HG03439 (cell line): ENCODE measurements at regions not wholly inside any gene's neighbourhood (a gene's known extent, or its start where the extent isn't known, plus 50 kb on each side); places are given as distances from the start of the nearest gene placed in this dataset.
"Not testable (repeated sequence)": the region's sequence is repeated elsewhere in the genome, so short reads cannot be mapped to it uniquely, and the experiment has no call there.

ENCODE experiments used
- ATAC-seq: cut with Tn5 transposase; IDR thresholded peaks from one replicate; pipeline ENCODE4 v1.9.1; 2021; ENCODE audit warnings: mild to moderate bottlenecking, moderate library complexity; ENCODE audit not compliant: unreplicated experiment

GRCh38 chr9:30010691-30011090, 2373.8 kb upstream of the ACO1 start:
- no peak for ATAC-seq

GRCh38 chr9:30012622-30013021, 2371.8 kb upstream of the ACO1 start:
- ATAC-seq = no peak

DNA sequence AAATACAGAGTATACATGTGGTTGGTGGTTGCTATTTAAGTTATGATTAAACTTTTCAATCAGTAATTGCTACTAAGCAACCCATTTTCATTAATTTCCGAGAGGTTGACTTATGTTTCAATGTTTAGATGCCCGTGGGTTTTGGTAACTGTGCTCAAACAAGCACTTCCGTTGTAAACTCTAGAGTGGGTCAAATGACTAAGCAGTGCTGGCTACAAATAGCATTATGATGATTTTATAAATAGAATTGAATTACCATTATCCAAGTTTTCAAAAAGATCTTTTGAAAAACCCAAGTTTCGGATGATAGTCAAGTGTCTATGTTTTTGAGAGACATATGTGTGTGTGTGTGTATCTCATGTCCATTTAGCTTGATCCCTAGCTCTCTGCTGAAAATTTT, 2369.4 kb upstream of the ACO1 start:
- no peak for ATAC-seq

DNA sequence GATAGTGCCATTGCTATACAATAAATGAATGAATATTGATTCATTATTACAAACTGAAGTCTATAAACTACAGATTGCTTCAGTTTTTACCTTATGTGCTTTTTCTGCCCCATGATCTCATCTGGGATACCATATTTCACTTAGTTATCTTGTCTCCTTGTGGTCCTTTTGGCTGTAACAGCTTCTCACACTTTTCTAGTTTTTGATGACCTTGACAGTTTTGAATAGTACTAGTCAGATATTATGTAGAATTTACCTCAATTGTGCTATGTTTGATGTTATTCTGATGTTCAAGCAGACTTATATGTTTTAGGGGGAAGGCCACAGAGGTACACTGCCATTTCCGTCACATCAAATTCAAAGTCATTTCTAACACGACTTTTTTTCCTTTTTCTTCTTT, 2364.3 kb upstream of the ACO1 start:
- ATAC-seq = no peak

DNA sequence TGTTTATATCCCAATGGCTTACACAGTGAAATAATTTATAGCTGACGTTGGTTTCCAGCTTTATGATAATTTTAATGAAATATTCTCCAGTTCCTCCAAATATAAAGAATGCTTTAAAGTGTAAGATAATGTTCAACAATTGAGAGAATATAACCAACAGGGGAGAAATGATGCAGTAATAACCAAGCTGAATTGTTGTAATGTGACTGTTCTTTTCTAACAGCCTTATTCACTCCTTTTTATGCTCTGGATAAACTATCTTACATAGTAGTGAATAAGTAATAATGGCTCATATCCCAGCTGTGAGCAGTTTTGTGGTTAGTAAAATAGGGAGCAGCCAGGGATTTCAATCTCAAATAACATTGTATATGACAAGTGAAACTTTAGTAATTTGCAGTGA, 2348.7 kb upstream of the ACO1 start:
- no peak for ATAC-seq

GRCh38 chr9:30036558-30036957, 2347.9 kb upstream of the ACO1 start:
- ATAC-seq = no peak

- no peak for ATAC-seq
These were observed 2344.7 kb upstream of the ACO1 start for GRCh38 chr9:30039712-30040111.

DNA sequence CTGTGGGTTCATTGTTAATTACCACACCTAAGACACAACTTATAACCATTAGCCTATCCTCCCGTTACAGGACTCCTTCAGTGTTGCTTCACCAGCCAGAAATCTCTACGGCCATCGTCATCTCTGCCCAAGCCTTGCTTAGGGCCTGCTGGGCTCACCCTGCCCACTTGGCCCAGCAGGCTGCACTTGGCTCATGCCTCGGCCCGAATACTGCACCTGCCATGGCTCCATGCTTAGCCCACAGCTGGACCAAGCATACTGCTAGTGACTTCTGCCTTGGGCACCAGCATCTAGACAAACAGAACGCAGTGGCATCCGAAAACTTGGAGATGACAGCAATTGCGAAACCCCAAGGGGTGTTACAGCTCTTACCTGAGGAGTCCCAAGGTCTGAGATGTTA, 2336.0 kb upstream of the ACO1 start:
- ATAC-seq = no peak

GRCh38 chr9:30058463-30058862, 2326.0 kb upstream of the ACO1 start:
- ATAC-seq = no peak

- ATAC-seq = no peak
These were observed 2323.5 kb upstream of the ACO1 start for GRCh38 chr9:30060976-30061375.

- ATAC-seq = no peak
These were observed 2318.6 kb upstream of the ACO1 start for GRCh38 chr9:30065888-30066287.

- ATAC-seq = not testable (repeated sequence)
These were observed 2315.2 kb upstream of the ACO1 start for GRCh38 chr9:30069236-30069635.

DNA sequence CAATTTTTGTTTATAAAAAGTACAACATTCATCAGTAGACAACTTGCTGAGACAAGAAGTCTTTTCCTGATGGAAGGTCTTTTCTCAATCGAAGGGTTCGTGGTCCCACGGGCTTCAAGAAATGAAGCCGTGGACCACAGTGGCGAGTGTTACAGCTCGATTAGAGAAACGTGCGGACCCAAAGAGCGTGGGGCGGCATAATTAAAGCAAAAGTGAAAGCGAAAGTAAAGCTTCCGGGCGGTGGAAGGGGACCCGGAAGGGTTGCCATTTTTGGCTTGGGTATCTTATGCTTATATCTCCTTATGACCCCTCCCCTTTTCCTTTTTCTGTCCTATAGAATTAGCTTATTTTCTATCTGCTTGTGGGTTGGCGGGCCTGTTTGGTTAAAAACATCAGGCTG, 2309.4 kb upstream of the ACO1 start:
- no peak for ATAC-seq

DNA sequence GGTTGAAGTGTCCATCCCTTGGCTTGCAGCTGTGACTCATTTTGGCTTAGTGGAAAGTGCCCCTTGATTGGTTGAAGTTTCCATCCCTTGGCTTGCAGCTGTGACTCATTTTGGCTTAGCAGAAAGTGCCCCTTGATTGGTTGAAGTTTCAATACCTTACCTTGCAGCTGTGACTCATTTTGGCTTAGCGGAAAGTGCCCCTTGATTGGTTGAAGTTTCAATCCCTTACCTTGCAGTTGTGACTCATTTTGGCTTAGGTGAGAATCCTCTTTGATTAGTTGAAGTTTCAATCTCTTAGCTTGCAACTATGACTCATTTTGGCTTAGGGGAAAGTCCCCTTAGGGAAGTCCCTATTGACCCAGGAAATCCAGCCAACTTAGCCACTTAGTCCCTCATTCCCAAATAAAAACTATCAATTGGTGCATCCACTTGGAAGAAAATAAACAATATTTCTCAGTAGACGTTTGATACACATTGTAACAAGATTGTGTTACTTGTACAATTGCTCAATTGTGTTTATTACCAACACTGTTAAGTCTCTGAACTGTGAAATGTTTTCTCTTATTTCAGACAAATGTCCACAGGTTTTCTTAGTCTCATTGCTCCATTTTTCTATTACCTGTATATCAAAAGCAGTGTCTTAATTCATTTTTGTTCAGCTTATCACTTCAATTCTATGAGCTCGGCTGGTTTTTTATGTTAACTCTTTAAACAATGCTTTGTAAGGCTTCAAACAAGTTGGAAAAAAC, 2308.8 kb upstream of the ACO1 start:
- ATAC-seq = peak; percentile 91

DNA sequence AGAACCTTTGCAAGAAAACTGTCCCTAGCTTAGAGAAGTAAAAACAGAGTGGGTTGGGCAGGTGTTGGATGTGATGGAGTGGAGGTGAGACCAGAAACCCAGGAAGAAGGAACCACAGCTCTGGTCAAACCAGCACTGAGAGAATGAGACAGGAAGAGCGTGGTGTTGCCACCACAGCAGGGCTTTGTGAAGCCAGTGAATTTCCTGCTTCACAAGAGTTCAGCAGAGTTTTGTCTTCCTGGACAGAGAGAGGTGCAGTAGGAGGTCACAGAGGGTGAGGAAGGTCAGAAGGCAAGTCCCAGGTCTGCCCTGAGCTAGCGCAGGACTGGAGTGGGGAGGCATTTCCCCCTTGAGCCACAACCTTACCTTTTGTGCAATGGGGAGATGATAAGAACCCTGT, 2306.2 kb upstream of the ACO1 start:
- no peak for ATAC-seq

- no peak for ATAC-seq
These were observed 2295.0 kb upstream of the ACO1 start for GRCh38 chr9:30089428-30089827.

- ATAC-seq = no peak
These were observed 2280.6 kb upstream of the ACO1 start for GRCh38 chr9:30103647-30104394.

- not testable (repeated sequence) for ATAC-seq
These were observed 2277.3 kb upstream of the ACO1 start for GRCh38 chr9:30107134-30107533.

DNA sequence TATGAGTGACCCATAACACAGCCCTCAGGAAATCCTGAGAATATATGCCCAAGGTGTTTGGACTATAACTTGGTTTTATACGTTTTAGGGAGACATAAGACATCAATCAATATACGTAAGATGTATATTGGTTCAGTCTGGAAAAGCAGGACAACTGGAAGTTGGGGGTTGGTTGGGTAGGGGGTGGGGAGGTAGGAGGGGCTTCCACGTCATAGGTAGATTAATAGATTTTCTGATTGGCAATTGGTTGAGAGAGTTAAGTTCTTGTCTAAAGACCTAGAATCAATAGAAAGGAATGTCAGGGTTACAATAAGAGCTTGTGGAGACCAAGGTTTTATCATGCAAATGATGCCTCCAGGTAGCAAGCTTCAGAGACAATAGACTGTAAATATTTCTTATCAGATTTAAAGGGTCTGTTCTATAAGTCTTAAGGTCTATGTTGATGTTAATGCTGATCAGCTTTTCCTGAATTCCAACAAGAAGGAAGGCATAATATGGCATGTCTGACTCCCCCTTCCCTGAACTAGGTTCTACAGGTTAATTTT, 2267.7 kb upstream of the ACO1 start:
- no peak for ATAC-seq

GRCh38 chr9:30120666-30121065, 2263.8 kb upstream of the ACO1 start:
- no peak for ATAC-seq

DNA sequence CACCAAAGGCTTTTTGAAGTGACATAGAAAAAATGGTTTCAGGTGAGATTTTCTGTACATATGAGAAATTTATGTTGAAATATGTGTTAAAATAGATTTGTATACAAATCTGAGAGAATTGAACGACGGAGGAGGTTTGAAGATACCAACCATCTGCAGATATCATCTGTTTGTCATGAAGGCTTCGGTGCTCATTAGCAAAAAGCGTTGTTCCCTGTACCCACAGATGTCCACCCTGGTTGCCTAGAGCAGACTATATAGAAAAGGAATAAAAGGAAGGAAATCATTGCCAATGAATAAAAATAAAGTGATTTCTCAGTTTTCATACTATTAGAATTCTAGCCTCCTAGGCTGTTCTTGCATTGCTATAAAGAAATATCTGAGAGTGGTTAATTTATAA, 2262.8 kb upstream of the ACO1 start:
- ATAC-seq = no peak

GRCh38 chr9:30125881-30126280, 2258.6 kb upstream of the ACO1 start:
- ATAC-seq = no peak
